Prostate gland (tissue), 2 donors: ENCODE measurements at regions not wholly inside any gene's neighbourhood (a gene's known extent, or its start where the extent isn't known, plus 50 kb on each side); places are given as distances from the start of the nearest gene placed in this dataset.
"Not testable (repeated sequence)": the region's sequence is repeated elsewhere in the genome, so short reads cannot be mapped to it uniquely, and the experiment has no call there.

Experiments
- DNase-seq: peaks from one replicate; pipeline ENCODE4 v3.0.0-alpha.2; 2019; ENCODE audit warnings: low spot score
- H3K27ac ChIP-seq, 2 donors: fragments of 200-600 bp; sonication (generic); 2 replicates each; pipeline ENCODE4 v1.5.1; 2017 to 2019
- H3K27me3 ChIP-seq: fragments of 200-600 bp; sonication (generic); replicated peaks from 2 replicates; pipeline ENCODE4 v1.5.1; 2019; ENCODE audit not compliant: insufficient read depth
- H3K36me3 ChIP-seq, 2 donors: fragments of 200-600 bp; sonication (generic); 1 replicate in 1 of 2; 2 replicates in 1 of 2; pipeline versions ENCODE4 v1.5.1 to v1.8.1; 2017 to 2019
- H3K4me1 ChIP-seq: fragments of 200-600 bp; sonication (generic); replicated peaks from 2 replicates; pipeline ENCODE4 v1.5.1; 2019
- H3K4me3 ChIP-seq, 2 donors: fragments of 200-600 bp; sonication (generic); 2 replicates each; pipeline ENCODE4 v1.5.1; 2017 to 2019
- H3K9me3 ChIP-seq: fragments of 200-600 bp; sonication (generic); 2 replicates; pipeline ENCODE4 v1.5.1; 2017
- POLR2A ChIP-seq: fragments of 450-650 bp; IDR thresholded peaks from one replicate; pipeline ENCODE4 v1.6.1; 2016; ENCODE audit warnings: antibody characterized with exemption, mild to moderate bottlenecking
- POLR2AphosphoS5 ChIP-seq: sonication (generic); formaldehyde crosslinking; IDR thresholded peaks from one replicate; pipeline ENCODE4 v1.6.1; 2017; ENCODE audit warnings: antibody characterized with exemption
- WGBS: methylation state at CpG from one replicate; pipeline ENCODE4 v1.1.5; 2018; 5-methylcytosine and 5-hydroxymethylcytosine counted together
- intact Hi-C: fragments of 100-400 bp; cut with DNase I; formaldehyde crosslinking; loops from one replicate; pipeline ENCODE4 v1.14.2; 2022
- TF ChIP-seq, protein P1 (sequence below), 4 experiments: fragments of 200-600 bp in 2 of 4; fragments of 450-650 bp in 2 of 4; sonication (generic) in 2 of 4; IDR thresholded peaks; 1 replicate in 3 of 4; 2 replicates in 1 of 4; pipeline ENCODE4 v1.5.1; 2016 to 2019; ENCODE audit warnings: antibody characterized with exemption in 4 of 4, mild to moderate bottlenecking in 2 of 4, moderate library complexity in 2 of 4

DNA sequence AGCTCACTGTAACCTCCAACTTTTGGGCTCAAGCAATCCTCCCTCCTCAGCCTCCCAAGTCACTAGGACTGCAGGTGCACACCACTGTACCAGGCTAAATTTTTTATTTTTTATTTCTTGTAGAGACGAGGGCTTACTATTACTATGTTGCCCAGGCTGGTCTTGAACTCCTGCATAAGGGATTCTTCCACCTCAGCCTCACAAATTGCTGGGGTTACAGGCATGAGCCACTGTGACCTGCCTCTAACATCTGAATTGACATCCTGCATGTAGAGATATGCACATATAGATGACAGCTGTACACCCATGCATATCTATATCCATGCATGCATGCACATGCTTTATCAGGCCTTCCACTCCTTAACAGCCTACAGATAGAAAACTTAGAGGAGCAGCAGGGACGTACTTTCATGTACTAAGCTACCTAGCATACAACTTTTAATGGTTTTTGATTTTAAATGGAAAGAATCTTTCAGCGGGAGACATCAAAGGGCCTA, 740.9 kb upstream of the TPTE start:
- H3K9me3 ChIP-seq = no peaks in the 10 kb centered on the region
- H3K4me3 ChIP-seq = no peak overlapping the region
- WGBS = 48% methylated on average over 3 of the region's 3 CpGs
- DNase-seq = peak; percentile 3
- H3K27me3 ChIP-seq = no peaks in the 10 kb centered on the region
- H3K36me3 ChIP-seq = no peaks in the 10 kb centered on the region
- TF ChIP-seq, protein P1, sequence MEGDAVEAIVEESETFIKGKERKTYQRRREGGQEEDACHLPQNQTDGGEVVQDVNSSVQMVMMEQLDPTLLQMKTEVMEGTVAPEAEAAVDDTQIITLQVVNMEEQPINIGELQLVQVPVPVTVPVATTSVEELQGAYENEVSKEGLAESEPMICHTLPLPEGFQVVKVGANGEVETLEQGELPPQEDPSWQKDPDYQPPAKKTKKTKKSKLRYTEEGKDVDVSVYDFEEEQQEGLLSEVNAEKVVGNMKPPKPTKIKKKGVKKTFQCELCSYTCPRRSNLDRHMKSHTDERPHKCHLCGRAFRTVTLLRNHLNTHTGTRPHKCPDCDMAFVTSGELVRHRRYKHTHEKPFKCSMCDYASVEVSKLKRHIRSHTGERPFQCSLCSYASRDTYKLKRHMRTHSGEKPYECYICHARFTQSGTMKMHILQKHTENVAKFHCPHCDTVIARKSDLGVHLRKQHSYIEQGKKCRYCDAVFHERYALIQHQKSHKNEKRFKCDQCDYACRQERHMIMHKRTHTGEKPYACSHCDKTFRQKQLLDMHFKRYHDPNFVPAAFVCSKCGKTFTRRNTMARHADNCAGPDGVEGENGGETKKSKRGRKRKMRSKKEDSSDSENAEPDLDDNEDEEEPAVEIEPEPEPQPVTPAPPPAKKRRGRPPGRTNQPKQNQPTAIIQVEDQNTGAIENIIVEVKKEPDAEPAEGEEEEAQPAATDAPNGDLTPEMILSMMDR (IDR thresholded peaks at IDR 0.05) = no peak
- no peak for TF ChIP-seq POLR2AphosphoS5
- no peak for TF ChIP-seq POLR2A
- no peak overlapping the region for H3K27ac ChIP-seq
- intact Hi-C loops = no loop called here
- H3K4me1 ChIP-seq = no peaks in the 10 kb centered on the region

DNA sequence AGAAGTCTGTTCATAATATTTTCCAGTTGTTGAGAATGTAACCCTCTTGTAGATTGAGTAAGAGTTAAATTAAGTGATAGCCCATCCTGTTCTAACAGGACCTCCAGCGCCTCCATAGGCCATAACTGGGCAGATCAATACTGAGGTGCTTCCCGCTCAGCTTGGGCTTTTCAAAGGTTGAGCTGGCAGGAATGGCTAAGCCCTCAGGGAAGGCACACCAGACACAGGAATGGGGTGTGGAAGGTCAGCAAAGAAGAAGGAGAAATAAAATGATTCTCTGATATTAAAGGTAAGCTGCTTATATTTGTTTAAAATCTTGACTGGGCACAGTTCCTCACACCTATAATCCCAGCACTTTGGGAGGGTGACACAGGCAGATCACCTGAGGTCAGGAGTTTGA, 737.8 kb upstream of the TPTE start:
- H3K4me1 ChIP-seq, H3K4me3 ChIP-seq, DNase-seq, intact Hi-C loops, H3K36me3 ChIP-seq, H3K27me3 ChIP-seq, H3K27ac ChIP-seq, H3K9me3 ChIP-seq: not testable (repeated sequence)
- WGBS = 34% methylated on average over 2 of the region's 2 CpGs

DNA sequence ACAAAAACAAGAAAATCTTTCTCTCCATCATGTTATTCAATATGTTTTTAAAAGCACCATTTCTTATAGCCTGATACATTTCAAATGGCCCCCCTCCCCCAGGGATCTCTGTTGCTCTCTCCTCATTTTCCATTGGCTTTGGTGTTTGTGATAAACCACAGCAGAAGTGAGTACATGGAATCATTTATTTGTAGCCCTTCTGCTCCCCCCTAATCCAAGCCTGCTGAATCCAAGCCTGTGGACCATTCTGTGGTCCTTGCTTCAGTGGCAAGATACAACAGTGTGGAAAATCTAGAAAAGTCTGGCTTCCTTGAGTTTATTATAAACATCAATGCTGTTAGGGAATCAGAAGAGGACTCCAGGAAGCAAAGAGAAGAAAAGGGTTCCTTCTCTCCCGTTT, 737.2 kb upstream of the TPTE start:
- DNase-seq, H3K4me3 ChIP-seq, intact Hi-C loops, H3K27ac ChIP-seq, H3K27me3 ChIP-seq, H3K4me1 ChIP-seq, H3K9me3 ChIP-seq, H3K36me3 ChIP-seq: not testable (repeated sequence)
- 34% methylated on average over 1 of the region's 1 CpG for WGBS

DNA sequence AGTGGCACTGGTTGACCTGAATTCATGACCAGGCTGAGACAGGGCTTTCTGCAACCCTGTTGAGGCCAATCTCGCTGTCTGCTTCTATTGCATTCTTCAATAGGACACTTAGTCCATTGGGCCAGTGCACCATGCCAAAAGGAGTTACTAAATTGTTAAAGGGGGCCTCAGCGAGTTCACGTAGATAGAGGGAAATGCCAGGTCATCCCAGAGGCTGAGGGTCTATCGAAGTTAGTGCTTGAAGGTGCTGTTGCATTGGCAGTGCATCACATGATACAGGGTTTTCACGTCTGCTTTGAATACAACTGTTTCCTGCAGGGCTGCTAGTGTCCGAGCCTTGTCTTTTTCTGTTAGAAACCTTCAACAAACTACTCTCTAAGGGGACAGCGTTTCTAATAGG, 735.3 kb upstream of the TPTE start:
- intact Hi-C loops = not testable (repeated sequence)

DNA sequence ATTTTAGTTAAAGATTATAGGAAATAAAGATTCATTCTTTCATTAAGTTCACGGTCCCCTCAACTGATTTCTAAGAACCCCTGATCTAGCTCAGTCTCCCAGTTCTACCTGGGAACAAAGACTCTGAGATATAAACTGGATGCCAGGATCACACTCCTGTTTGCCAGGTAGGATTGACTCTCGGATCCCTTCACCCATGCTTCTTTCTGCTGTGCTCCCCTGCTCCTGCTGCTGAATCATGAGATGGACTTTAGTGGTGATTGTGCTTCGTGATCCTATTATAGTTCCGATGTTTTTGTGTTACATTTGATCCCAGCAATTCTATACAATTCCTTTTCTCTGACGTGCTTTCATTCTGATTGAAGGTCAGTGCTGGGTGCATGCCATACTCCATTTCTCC, 733.1 kb upstream of the TPTE start:
- intact Hi-C loops, H3K27ac ChIP-seq, DNase-seq, H3K27me3 ChIP-seq, H3K4me3 ChIP-seq, H3K4me1 ChIP-seq, H3K36me3 ChIP-seq, H3K9me3 ChIP-seq: not testable (repeated sequence)
- 60% methylated on average over 5 of the region's 5 CpGs for WGBS

More for the DNA sequence above, 735.3 kb upstream of the TPTE start:
- H3K27ac ChIP-seq, H3K9me3 ChIP-seq, H3K27me3 ChIP-seq, H3K36me3 ChIP-seq, DNase-seq, H3K4me3 ChIP-seq, H3K4me1 ChIP-seq: not testable (repeated sequence)
- 51% methylated on average over 7 of the region's 7 CpGs for WGBS

DNA sequence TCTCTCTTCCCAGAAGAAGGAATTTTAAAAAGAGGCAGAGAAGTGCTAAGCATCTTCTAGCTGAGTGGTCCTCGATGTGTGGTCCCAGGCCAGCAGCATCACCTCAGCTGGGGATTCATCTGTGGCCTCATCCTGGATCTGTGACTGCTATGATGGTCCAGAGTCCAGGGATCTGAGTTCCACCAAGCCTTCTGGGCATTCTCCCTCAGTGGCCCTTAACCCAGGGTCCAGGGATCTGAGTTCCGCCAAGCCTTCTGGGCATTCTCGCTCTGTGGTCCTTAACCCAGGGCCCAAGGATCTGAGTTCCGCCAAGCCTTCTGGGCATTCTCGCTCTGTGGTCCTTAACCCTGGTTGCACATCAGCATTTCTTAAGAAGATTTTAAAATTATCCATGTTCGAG, 731.0 kb upstream of the TPTE start:
- H3K9me3 ChIP-seq, intact Hi-C loops, H3K27ac ChIP-seq, H3K36me3 ChIP-seq, H3K4me3 ChIP-seq, H3K27me3 ChIP-seq, DNase-seq, H3K4me1 ChIP-seq: not testable (repeated sequence)
- 71% methylated on average over 6 of the region's 6 CpGs for WGBS

- H3K9me3 ChIP-seq, DNase-seq, H3K4me3 ChIP-seq, H3K27me3 ChIP-seq, H3K36me3 ChIP-seq, H3K4me1 ChIP-seq, H3K27ac ChIP-seq, intact Hi-C loops: not testable (repeated sequence)
- WGBS = 43% methylated on average over 2 of the region's 2 CpGs
These were observed 729.9 kb upstream of the TPTE start for GRCh38 chr21:9791453-9791852.

DNA sequence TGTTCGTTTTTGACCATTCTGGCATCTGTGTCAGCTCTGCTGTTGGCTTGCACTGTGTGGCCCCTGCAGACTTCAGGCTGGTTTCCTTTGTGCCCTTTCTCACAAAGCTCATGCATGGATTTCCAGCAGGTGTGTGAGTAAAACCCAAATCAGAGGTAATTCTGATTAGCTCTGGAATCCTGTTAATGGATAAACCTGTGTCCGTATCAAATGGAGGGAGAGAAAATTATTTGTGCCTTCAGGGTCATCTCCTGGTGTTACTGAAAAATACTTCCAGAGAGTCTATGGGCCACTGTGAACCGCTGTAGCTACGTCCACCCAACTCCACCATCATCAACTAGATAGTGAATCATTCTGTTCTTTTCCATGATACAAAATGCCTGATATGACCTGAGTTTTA, 726.1 kb upstream of the TPTE start:
- H3K4me1 ChIP-seq, H3K9me3 ChIP-seq, intact Hi-C loops, H3K27ac ChIP-seq, H3K4me3 ChIP-seq, H3K36me3 ChIP-seq, DNase-seq, H3K27me3 ChIP-seq: not testable (repeated sequence)
- 49% methylated on average over 4 of the region's 4 CpGs for WGBS

DNA sequence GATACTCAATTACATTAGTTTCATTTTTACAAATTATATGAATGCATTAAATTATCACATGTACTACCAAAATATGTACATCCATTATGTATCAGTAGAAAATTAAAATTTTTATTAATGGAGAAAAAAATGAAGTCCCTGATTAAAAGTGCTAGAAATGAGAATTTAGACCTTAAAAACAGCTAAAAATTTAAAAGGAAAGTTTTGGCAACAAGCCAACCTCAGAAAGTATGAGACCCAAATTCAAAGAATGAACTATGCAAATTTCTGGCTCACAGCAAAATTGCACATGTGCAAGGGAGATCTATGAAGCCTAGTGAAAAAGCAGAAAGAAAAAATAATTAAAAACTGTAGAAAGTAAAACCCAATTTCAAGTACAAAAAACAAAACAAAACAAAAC, 725.1 kb upstream of the TPTE start:
- H3K36me3 ChIP-seq, H3K27me3 ChIP-seq, H3K4me1 ChIP-seq, intact Hi-C loops, H3K9me3 ChIP-seq, H3K4me3 ChIP-seq, DNase-seq, H3K27ac ChIP-seq: not testable (repeated sequence)

DNA sequence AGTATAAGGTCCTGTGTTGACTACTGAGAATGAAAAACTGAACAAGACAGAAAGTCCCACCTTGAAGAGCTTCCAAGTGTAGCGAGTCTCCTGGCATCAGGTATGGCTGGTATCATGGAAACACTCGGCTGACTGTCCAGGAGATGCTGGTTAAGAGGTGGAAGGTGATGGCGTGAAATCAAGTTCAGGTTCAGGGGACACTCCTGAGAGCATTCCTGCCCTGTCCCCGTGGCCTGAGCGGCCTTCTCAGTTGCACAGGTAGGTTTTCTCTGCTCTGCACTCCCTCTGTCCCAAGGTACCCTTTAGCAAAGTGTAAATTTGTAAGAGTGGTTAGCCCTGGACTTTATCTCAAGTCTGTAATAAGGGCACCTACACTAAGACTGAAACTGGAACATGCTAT, 713.7 kb upstream of the TPTE start:
- H3K9me3 ChIP-seq, DNase-seq, H3K4me1 ChIP-seq, H3K27ac ChIP-seq, H3K27me3 ChIP-seq, H3K4me3 ChIP-seq, H3K36me3 ChIP-seq, intact Hi-C loops: not testable (repeated sequence)
- WGBS = no CpG with 5 or more reads among the region's 5 CpGs

DNA sequence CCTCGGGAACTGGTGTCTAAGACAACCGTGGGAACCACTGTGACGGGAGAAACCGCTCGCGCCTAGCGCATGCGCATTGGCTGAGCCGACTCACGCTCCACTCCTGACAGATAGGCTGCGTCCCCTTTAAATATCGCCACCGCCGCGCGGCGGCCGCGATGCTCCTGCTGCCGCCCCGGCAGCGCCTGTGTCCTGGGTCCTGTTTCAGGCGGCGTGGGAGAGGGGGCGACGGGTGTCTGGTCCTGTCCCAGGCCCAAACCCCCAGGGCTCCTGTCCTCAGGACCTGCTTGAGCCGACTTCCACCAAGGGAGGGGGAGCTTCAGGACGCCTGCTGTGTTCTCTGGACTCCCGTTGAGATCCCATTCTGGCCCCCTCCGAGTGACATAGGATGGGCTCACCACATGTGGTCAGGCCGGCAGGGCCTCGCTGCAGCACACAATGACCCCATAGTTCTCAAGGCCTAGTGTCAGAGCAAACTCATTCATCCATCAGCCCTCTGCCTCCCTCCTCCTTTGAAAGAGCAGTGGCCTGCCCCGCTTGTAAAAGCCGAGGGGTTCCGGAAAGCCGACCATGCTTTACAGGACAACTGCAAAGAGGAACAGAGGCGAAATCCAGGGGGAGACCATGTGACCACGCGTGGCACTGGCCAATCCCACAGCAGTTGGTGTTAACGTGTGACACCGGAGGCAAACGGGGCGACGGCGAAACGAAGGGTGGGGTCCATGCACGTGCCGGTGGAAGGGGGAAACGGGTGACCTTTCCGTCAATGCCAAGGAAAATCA, 710.0 kb upstream of the TPTE start:
- H3K27me3 ChIP-seq, H3K4me3 ChIP-seq, DNase-seq, intact Hi-C loops, H3K4me1 ChIP-seq, H3K9me3 ChIP-seq, H3K27ac ChIP-seq, H3K36me3 ChIP-seq: not testable (repeated sequence)
- 80% methylated on average over 35 of the region's 50 CpGs for WGBS

DNA sequence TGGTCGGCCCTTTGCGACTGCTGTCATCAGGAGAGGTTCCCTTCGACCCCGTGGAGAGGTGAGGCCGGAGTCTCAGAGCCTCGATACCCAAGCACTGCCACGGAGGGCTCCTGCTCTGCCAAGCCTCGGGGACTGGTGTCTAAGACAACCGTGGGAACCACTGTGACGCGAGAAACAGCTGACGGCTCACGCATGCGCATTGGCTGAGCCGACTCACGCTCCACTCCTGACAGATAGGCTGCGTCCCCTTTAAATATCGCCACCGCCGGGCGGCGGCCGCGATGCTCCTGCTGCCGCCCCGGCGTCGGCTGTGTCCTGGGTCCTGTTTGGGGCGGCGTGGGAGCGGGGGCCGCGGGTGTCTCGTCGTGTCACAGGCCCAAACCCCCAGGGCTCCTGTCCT, 708.9 kb upstream of the TPTE start:
- 74% methylated on average over 23 of the region's 35 CpGs for WGBS
- H3K4me3 ChIP-seq, intact Hi-C loops: not testable (repeated sequence)

More for the DNA sequence above, 708.9 kb upstream of the TPTE start:
- H3K36me3 ChIP-seq, H3K4me1 ChIP-seq, DNase-seq, H3K9me3 ChIP-seq, H3K27me3 ChIP-seq, H3K27ac ChIP-seq: not testable (repeated sequence)
